Esophagus muscularis mucosa (tissue), 4 donors: ENCODE measurements at regions not wholly inside any gene's neighbourhood (a gene's known extent, or its start where the extent isn't known, plus 50 kb on each side); places are given as distances from the start of the nearest gene placed in this dataset.

ENCODE experiments used
- DNase-seq: peaks from one replicate; pipeline ENCODE4 v3.0.0-alpha.2; 2017; ENCODE audit errors: extremely low spot score
- H3K27ac ChIP-seq, 4 donors: fragments of 200-600 bp; sonication (generic); replicated peaks in 1 of 4; 1 replicate in 3 of 4; 2 replicates in 1 of 4; pipeline ENCODE4 v1.5.1; 2016 to 2019; ENCODE audit warnings: mild to moderate bottlenecking in 1 of 4
- H3K27me3 ChIP-seq, 4 donors: fragments of 200-600 bp; sonication (generic); one replicate each; pipeline versions ENCODE4 v1.5.1 to v1.6.0; 2016 to 2019
- H3K36me3 ChIP-seq, 4 donors: fragments of 200-600 bp; sonication (generic); one replicate each; pipeline ENCODE4 v1.5.1; 2016 to 2019
- H3K4me1 ChIP-seq, 4 donors: fragments of 200-600 bp; sonication (generic); one replicate each; pipeline ENCODE4 v1.5.1; 2016 to 2019
- H3K4me3 ChIP-seq, 4 donors: fragments of 200-600 bp; sonication (generic); 1 replicate in 2 of 4; 2 replicates in 2 of 4; pipeline ENCODE4 v1.5.1; 2016 to 2019; ENCODE audit warnings: mild to moderate bottlenecking in 4 of 4, moderate library complexity in 1 of 4
- H3K9me3 ChIP-seq, 4 donors: fragments of 200-600 bp; sonication (generic); 1 replicate in 3 of 4; 2 replicates in 1 of 4; pipeline ENCODE4 v1.5.1; 2016 to 2019
- EP300 ChIP-seq: sonication (generic); formaldehyde crosslinking; IDR thresholded peaks from one replicate; pipeline ENCODE4 v1.6.1; 2017; ENCODE audit warnings: antibody characterized with exemption
- POLR2A ChIP-seq: fragments of 450-650 bp; IDR thresholded peaks from one replicate; pipeline ENCODE4 v1.6.1; 2017; ENCODE audit warnings: antibody characterized with exemption, moderate library complexity, mild to moderate bottlenecking, low read depth
- POLR2AphosphoS5 ChIP-seq, 2 donors: sonication (generic); formaldehyde crosslinking; IDR thresholded peaks; one replicate each; pipeline ENCODE4 v1.6.1; 2017; ENCODE audit warnings: antibody characterized with exemption in 2 of 2
- WGBS: methylation state at CpG from one replicate; pipeline ENCODE4 v1.1.5; 2018; 5-methylcytosine and 5-hydroxymethylcytosine counted together
- intact Hi-C: fragments of 100-400 bp; cut with DNase I; formaldehyde crosslinking; loops from one replicate; pipeline ENCODE4 v1.15.1; 2023
- TF ChIP-seq, protein P1 (sequence below), 3 experiments: fragments of 200-600 bp in 2 of 3; fragments of 450-650 bp in 1 of 3; sonication (generic) in 2 of 3; IDR thresholded peaks; one replicate each; pipeline ENCODE4 v1.5.1; 2017 to 2019; ENCODE audit warnings: antibody characterized with exemption in 3 of 3, mild to moderate bottlenecking in 2 of 3, moderate library complexity in 1 of 3

DNA sequence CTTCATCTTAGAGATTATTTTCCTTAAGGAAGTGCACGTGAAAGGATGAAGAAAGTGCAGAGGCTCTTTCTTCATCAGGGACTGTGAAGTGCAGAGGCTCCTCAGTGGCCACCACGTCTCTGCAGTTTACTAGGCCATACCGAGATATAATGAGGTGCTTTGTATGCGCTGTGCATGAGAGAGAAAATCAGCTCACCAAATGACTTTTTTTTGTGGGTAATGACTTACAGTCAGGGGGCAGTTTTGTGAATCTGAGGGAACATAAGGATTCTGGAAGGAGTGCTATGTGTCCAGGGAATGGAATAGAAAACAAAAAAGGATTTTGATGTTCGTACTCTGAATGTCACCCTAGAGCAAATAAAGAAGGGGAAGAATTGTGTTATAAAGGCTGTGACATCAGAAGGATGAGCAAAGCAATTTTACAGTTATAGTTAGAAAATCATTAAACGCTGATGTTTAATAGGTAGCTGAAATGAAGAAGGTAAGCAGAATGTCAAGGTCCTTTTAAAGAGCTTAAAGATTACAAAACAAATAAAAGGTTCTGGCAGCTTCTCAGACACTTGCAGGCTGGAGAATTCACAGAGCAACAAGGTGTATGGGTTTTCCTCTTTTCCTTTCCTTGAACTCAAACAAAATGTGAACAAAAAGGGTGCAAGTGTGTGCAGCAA is 247.5 kb upstream of the NOVA1 start:
- Histone ChIP-seq H3K36me3 (no peaks in the 10 kb centered on the region), H3K9me3 (no peaks in the 10 kb centered on the region), H3K4me1 (peaks cover 0 to 12% (median 0%) of the 10 kb centered on the region in 4 donors), H3K27me3 (no peaks in the 10 kb centered on the region), H3K27ac (no peak overlapping the region), H3K4me3 (no peak overlapping the region)
- intact Hi-C loops: no loop called here
- no peak for DNase-seq
- 65% methylated on average over 6 of the region's 6 CpGs for WGBS
- TF ChIP-seq, protein P1, sequence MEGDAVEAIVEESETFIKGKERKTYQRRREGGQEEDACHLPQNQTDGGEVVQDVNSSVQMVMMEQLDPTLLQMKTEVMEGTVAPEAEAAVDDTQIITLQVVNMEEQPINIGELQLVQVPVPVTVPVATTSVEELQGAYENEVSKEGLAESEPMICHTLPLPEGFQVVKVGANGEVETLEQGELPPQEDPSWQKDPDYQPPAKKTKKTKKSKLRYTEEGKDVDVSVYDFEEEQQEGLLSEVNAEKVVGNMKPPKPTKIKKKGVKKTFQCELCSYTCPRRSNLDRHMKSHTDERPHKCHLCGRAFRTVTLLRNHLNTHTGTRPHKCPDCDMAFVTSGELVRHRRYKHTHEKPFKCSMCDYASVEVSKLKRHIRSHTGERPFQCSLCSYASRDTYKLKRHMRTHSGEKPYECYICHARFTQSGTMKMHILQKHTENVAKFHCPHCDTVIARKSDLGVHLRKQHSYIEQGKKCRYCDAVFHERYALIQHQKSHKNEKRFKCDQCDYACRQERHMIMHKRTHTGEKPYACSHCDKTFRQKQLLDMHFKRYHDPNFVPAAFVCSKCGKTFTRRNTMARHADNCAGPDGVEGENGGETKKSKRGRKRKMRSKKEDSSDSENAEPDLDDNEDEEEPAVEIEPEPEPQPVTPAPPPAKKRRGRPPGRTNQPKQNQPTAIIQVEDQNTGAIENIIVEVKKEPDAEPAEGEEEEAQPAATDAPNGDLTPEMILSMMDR (IDR thresholded peaks at IDR 0.05): no peak
- no peak for TF ChIP-seq EP300
- TF ChIP-seq POLR2AphosphoS5 (IDR thresholded peaks at IDR 0.05): no peak
- no peak for TF ChIP-seq POLR2A

DNA sequence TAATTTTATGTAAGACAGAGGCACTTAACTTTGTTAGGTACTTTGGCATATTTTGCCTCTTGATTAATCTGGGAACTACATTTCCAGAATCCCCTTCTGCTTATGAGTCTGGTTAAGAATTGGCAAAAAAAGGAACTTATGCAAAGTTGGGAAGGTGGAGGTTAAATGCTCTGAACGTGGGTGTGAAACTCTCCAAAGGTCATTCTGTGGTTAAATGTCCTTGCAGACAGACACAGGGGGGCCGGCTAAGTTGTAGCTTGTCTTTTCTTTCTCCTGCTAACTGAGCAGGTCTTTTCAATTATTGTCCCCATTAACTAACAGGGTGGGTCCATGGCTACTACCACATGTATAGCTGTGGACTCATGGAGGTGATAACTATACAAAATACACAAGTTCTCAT is 248.6 kb upstream of the NOVA1 start:
- H3K36me3 ChIP-seq: no peaks in the 10 kb centered on the region
- 43% methylated on average over 2 of the region's 2 CpGs for WGBS
- no peak for TF ChIP-seq EP300
- no peak for TF ChIP-seq POLR2A
- TF ChIP-seq, protein P1 (IDR thresholded peaks at IDR 0.05): no peak
- no peak for TF ChIP-seq POLR2AphosphoS5 (IDR thresholded peaks at IDR 0.05)
- H3K9me3 ChIP-seq: no peaks in the 10 kb centered on the region
- intact Hi-C loops: no loop called here
- H3K27me3 ChIP-seq: no peaks in the 10 kb centered on the region
- no peak overlapping the region for H3K27ac ChIP-seq
- no peak for DNase-seq
- H3K4me1 ChIP-seq: peaks cover 0 to 11% (median 0%) of the 10 kb centered on the region in 4 donors
- no peak overlapping the region for H3K4me3 ChIP-seq

DNA sequence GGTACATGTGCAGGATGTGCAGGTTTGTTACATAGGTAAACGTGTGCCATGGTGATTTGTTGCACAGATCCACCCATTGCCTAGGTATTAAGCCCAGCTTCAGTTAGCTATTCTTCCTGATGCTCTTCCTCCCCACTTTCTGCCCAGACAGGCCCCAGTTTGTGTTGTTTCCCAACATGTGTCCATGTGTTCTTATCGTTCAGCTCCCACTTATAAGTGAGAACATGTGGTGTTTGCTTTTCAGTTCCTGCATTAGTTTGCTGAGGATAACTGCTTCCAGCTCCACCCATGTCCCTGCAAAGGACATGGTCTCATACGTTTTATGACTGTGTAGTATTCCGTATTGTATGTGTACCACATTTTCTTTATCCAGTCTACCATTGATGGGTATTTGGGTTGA is 251.7 kb upstream of the NOVA1 start:
- WGBS: 82% methylated on average over 4 of the region's 4 CpGs
- Histone ChIP-seq H3K36me3 (no peaks in the 10 kb centered on the region), H3K4me3 (no peak overlapping the region), H3K4me1 (no peaks in the 10 kb centered on the region), H3K27me3 (no peaks in the 10 kb centered on the region), H3K27ac (no peak overlapping the region), H3K9me3 (no peaks in the 10 kb centered on the region)
- no peak for DNase-seq
- intact Hi-C loops: no loop called here
- TF ChIP-seq POLR2AphosphoS5 (IDR thresholded peaks at IDR 0.05) (no peak), POLR2A (no peak), EP300 (no peak)
- TF ChIP-seq, protein P1 (IDR thresholded peaks at IDR 0.05): no peak

DNA sequence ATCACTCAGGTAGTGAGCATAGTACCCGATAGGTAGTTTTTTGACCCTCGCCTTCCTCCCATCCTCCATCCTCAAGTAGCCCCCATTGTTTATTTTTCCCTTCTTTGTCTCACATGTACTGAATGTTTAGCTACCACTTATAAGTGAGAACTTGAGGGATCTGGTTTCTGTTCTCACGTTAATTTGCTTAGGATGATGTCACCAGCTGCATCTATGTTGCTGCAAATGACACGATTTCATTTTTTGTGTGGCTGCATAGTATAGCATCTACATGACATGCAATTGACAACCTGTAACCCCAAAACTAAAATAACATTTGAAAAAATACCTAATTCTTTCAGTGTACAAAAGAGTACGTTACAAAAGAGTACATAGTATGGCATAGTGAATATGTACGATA is 254.0 kb upstream of the NOVA1 start:
- no peak for DNase-seq
- WGBS: 89% methylated on average over 6 of the region's 6 CpGs
- Histone ChIP-seq H3K4me1 (no peaks in the 10 kb centered on the region), H3K9me3 (no peaks in the 10 kb centered on the region), H3K4me3 (no peak overlapping the region), H3K36me3 (no peaks in the 10 kb centered on the region), H3K27me3 (no peaks in the 10 kb centered on the region), H3K27ac (no peak overlapping the region)
- TF ChIP-seq, protein P1 (IDR thresholded peaks at IDR 0.05): no peak
- TF ChIP-seq POLR2A (no peak), EP300 (no peak)
- intact Hi-C loops: no loop called here
